Right forelimb (tissue), 1 donor: ENCODE measurements at regions not wholly inside any gene's neighbourhood (a gene's known extent, or its start where the extent isn't known, plus 50 kb on each side); places are given as distances from the start of the nearest gene placed in this dataset.
"Not testable (repeated sequence)": the region's sequence is repeated elsewhere in the genome, so short reads cannot be mapped to it uniquely, and the experiment has no call there.

ENCODE experiments used
- DNase-seq: peaks from one replicate; pipeline ENCODE4 v3.0.0-alpha.2; 2018

DNA sequence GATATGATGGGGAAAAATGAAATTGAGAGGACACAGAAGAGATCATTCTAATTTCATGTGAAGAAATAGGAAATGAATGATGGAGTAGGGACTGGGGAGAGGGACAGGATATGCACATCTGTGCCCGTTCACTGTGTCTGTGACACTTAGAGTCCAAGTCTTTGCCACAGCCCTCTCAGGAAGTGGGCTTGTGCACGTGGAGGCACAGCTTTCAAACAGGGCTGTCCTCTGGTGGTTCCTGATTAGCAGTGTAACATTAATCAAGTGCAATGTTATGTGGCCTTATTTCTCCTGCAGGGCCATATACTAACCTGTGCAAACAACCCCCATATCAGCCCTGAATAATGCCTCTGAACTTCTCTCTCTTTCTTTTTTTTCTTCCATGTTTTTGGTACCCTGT, 312.2 kb upstream of the FAM98A start:
- DNase-seq = no peak

DNA sequence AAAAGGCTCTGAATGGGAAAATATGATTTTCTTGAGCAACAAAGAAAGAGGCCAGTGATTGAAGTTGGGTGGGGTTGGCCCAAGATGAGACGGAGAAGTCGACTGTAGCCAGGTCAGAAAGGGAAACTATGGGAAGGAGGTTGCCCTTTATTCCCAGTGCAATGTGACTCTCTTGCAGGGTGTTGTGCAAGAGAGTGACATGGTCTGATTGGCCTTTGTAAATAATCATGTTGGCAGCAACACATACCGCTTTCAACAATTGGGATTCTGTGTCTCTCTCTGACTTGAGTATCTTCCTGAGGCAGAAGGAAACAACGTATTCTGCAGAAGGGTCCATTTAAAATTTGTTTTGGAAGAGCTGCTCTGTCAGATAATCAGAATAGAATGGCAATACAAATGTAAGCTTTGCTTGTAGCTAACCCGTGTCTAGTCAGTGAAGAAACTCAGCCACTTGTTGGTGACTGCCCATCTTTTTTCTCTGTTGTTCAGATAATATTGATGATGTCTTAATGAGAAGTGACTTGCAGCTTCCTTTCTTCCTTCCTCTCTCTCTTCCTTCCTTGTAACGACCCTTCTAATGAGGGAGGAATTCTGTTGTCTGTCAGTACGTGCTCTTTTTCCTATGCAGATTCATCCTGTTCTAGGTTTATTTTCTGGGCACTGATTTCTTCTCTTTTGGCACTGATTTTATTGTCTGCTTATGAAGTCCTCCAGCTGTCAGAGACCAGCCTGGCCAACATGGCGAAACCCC, 311.0 kb upstream of the FAM98A start:
- DNase-seq = no peak

DNA sequence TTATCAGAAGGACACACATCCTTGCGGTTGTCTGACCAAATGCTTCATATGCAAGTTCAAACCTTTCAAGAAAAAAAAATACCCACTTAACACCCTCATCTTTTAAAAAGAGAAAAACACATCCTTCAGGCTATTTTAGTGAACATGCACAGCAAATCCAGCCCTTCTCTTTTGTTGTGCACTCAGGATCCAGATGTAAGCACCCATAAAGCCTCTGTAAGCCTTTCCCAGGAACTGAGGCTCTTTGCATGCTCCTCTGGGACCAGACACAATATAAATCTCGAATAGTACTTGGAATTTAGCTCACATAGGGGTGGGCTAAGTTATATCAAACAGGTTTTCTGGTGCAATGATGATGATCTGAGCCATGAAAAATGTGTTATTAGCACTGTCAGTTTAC, 308.8 kb upstream of the FAM98A start:
- DNase-seq = no peak

DNA sequence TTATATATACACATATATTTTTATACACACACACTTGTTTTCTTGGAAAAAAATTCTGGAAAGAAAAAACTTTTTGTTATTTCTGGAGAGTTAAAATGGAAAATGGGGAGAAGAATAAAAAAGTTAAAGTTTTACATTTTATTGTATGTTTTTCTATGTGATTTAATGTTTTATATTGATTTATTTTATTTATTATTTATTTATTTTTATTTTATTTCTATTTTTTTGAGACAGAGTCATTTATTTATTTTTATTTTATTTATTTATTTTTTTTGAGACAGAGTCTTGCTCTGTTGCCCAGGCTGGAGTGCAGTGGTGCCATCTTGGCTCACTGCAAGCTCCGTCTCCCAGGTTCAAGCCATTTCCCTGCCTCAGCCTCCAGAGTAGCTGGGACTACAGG, 307.0 kb upstream of the FAM98A start:
- not testable (repeated sequence) for DNase-seq

DNA sequence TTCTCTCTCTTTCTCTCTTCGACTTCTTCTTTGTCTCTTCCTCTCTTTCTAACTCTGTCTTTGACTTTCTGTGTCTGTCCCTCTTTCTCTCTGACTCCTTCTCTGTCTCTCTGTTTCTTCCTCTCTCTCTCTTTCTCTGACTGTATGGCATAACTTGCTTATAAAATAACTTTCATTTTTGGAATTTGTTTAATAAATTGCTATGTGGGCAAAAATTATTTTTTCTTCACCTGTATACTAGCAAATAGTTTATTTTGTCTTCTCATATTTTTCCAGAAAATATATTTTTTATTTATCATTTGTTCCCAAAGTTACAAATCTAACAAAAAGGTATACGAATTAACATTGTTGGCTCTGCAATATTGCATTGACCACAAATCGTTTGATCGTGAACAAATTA, 305.7 kb upstream of the FAM98A start:
- no peak for DNase-seq

DNA sequence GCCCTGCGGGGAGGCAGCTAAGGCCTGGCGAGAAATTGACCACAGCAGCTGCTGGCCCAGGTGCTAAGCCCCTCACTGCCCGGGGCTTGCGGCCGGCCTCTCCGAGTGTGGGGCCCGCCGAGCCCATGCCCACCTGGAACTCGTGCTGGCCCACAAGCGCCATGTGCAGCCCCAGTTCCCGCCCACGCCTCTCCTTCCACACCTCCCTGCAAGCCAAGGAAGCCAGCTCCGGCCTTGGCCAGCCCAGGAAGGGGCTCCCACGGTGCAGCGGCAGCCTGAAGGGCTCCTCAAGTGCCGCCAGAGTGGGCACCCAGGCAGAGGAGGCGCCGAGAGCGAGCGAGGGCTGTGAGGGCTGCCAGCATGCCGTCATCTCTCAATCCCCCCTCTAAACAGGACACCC, 304.6 kb upstream of the FAM98A start:
- DNase-seq = no peak

DNA sequence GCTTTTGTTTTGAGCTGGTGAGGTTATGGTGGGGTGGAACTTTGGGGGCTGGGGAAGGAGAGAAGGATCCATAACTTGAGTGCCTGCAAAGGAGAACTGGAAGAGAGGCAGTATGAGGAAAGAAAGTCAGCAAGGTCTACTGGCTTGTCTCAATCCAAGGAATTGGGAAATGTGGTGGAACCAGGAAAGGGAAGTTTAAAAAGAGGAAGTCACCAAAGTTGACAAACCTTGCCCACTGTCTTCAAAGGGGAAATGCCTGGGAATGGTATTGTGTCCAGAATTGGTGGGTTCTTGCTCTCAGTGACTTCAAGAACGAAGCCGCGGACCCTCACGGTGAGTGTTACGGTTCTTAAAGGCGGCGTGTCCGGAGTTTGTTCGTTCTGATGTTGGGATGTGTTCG, 304.1 kb upstream of the FAM98A start:
- no peak for DNase-seq

DNA sequence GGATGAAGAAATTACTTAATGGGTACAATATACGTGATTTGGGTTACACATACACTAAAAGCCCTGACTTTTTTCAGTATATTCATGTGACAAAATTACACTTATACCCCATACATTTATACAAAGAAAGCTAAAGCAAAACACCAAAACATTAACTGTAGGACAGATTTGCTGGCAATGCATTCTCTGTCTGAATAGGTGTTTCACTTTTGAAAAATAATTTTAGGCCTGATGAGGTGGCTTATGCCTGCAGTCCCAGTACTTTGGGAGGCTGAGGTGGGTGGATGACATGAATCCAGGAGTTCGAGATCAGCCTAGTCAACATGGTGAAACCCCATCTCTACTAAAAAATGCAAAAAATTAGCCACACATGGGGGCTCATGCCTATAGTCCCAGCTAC, 301.5 kb upstream of the FAM98A start:
- no peak for DNase-seq

DNA sequence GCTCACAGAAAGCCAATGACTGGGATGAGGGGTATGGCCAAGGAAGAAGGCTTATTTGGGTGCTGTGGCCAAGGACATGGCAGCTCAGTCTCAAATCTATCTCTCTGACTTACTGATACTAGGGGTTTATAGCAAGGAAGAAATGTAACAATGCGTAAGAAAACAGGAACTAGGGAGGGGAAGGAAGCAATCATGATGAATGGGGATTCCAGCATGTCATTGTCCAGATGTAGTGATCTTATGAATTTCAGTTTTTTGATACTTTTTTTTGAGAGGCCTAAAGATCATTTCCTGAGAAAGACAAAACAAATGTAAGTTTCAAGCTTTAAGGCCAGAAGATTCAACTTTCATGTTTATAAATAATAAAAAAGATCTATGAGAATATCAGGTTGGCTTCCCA, 298.6 kb upstream of the FAM98A start:
- no peak for DNase-seq

DNA sequence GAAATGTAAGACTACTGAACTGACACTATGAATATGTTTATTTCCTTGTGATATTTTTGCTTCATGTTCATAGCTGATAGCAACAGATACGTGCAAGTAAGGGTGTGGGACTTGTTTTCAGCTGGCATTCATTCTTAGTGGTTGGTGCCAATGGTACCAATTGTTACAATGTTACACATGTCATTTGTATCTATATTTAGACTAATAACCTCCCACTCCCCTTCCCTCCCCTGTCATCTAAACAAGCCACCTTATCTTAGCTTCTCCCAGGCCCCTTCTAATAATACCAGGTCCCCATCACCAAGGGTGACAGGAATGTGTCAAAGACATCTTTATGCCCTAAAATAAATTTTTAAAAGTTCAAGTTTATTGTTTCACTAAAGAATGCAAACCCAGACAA, 294.7 kb upstream of the FAM98A start:
- DNase-seq = no peak

DNA sequence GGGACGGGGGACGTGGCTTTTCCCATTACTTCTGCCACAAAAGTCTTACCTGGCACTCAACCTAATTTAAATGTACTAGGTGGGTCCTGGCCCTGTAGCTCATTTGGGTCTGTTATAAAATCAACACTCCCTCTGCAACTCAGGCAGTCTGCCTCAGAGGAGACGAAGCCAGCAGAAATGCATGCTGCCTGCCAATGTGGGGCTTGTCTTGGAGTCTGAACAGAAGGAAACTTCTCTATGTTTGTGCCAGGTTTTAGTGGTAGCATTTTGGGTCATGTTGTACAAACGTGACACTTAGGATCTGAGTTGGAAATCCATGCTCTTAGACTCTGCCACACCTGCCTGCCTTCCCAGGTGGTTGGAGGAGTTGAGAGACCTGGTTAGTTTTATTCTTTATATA, 292.5 kb upstream of the FAM98A start:
- no peak for DNase-seq

DNA sequence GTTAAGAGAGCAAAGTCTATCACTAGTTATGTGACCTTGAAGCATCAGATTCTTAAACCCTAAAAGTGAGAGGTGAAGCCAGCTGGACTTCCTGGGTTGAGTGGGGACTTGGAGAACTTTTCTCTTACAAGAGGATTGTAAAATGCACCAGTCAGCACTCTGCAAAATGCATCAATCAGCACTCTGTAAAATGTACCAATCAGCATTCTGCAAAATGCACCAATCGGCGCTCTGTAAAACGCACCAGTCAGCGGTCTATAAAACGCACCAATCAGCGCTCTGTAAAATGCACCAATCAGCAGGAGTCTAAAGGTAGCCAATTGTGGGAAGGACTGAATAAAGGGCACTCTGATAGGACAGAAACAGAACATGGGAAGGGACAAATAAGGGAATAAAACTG, 291.6 kb upstream of the FAM98A start:
- no peak for DNase-seq

DNA sequence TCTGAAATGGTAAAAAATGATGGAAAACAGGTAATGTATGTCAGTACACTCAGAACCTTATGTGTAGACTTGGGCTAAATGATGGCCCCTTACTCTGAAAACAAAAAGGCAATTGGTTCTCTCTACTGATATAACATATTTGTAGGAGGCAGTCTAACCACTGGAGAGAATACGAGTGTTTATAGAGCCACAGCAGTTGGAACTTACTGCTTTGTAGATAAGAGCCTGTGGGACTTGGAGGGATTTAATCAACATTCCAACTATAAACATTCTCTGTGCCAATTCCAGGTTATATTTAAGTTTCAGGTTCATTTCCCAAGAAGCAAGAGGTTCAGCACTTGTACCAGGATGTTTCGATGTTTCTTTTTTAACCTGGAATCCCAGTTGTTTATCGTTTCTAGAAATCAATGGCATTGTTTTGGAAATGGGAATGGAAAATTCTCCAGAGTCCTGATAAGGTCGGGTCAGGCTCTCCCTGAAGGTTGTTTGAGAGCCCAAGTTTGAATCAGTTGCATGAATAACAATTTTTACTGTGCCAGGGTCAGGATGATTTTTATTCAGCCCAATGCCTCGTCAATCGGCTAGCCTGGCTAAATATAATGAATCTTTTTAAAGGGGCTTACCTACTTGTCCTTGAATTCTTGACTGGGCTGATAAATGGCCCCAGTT, 278.4 kb upstream of the FAM98A start:
- DNase-seq = no peak

DNA sequence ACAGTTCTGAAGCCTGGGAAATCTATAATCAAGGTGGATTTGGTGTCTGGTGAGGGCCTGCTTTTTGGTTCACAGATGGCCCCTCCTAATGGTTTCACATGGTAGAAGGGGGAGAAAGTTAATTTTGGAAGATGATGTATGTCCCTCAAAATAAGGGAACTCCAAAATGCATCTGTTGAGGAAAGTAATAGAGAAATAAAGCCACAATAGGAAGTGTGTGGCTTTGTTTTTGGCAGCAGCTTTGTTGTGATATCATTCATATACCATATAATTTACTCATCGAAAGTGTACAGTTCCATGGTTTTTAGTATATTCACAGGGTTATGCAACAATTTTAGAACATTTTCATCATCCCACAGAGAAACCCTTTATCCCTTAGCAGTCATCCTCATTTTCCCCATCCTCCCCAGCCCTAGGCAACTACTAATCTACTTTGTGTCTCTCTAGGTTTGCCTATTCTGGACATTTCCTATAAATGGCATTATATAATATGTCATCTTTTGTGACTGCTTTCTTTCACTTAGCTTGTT, 274.0 kb upstream of the FAM98A start:
- DNase-seq = no peak

DNA sequence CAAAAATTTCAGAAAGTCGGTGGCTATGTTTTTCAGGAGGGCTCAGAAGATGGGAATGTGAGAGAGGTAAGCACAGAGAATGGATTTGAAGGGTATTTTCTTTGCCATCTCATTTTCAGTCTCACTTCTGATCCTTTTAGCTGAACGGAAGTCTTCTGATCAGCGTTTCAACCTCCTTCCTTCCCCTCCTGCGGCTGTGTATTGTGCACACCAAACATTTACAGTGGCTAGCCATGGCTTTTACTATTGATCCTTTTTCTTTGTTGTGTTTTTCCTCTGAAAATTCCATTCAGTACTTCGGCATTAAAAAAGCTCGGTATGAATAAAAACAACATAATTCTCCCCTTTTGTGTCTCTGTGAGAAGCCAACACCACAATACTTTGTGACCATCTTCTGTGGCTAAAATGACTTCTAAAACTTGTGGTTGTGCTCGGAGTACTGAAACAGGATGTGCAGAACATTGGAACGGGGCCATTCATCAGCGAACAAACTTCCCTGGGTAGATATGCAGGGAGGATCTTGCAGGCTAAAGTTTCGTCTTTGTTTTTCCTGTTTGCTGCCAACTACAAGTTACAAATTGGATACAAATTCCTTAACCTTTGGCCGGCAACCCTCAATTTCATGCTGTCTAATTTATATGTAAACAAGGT, 260.8 kb upstream of the FAM98A start:
- DNase-seq = no peak

DNA sequence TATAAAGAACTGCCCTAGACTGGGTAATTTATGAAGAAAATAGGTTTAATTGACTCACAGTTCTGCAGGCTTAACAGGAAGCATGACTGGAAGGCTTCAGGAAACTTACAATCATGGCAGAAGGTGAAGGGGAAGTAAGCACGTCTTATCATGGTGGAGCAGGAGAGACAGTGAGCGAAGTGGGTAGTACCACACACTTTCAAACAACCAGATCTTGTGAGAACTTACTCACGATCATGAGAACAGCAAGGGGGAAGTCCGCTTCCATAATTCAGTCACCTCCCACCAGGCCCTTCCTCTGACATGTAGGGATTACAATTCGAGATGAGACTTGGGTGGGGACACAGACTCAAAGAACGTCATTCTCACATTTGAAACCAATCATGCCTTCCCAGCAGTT, 260.1 kb upstream of the FAM98A start:
- no peak for DNase-seq

DNA sequence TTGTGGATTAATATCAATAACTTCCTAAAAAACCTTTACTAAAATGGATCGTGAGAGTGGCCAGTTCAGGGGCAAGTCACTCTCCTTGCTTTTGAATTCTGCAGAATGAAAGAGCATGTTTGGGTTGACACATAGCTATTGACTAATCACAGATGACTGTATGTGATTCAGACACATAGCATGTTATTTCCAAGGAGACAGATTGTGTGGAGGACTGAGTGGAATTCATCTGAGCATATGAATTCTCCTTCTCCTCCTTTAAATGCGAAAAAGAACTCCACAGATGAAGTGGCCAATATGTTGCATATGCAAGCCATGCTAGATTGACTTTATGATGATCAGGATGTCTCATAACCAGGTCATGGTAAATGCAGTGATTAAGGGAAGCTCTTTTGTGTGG, 249.4 kb upstream of the FAM98A start:
- no peak for DNase-seq

DNA sequence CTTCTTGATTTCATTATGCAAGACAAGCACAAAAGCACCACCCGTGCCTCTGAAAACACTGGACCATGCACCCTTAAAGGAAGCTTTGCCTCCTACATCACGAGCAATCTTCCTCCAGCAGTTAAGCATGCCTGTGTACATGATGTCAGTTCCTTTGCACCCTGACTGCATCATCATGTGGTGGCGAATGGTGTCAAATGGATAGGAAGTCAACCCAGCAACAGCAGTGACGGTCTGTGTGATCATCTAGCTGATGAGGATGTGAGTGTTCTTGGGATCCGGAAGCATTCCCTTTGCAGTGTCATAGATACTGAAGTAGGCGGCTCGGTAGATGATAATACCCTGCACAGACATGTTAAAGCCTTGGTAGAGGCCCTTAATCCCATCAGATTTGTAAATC, 240.7 kb upstream of the FAM98A start:
- DNase-seq = no peak

DNA sequence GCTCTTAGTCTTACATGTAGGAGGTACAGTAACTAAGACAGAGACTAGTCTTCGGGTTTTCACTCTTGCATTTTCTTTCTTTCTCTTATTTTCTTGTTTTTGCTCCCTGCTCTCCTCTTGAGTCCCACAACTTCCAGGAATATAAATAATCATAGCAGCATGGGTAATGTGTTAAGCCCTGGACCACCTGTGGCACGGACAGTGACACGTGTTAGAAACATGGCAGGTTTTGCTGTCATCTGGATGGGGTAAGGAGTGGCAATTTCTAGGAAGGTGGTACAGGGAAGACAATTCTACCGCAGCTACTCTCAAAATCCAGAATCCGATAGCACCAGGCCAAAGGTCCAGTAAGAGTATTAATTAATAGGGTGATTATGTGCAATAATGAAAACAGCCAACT, 237.5 kb upstream of the FAM98A start:
- no peak for DNase-seq

DNA sequence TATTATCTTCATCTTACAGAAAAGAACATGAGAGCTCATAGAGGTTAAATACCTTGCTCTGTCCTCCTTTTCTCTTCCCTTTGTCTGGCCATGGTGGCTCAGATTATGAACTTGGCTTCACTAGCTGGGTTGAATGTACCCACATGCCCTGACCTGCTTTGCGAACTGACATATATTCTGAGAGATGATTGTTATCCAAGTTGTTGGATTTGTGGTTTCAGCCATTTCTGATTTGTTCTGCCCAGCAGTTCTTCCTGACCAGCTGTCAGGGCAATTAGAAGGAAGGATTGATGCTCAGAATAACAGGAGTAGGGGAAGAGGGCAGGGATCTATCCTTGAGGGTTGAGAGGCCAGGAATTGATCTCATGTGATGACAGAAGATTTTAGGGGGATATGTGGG, 236.8 kb upstream of the FAM98A start:
- no peak for DNase-seq

DNA sequence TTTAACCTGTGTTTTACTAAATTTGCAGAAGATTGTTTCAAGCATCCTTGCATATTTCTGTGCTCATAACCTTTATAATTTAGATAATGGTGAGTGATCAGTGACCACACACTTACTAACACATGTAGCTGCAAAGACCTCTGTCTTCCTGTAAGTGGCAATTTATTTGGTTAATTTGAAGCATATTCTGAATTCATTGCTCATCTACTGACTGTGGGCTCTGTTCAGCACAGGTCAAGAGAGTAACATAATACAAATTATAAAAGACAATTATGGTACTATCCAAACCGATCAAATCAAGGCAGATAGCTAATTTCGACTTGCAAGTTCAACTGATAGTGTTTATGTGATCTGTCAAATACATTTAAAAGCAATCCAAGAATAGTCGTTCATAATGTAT, 223.9 kb upstream of the FAM98A start:
- no peak for DNase-seq

DNA sequence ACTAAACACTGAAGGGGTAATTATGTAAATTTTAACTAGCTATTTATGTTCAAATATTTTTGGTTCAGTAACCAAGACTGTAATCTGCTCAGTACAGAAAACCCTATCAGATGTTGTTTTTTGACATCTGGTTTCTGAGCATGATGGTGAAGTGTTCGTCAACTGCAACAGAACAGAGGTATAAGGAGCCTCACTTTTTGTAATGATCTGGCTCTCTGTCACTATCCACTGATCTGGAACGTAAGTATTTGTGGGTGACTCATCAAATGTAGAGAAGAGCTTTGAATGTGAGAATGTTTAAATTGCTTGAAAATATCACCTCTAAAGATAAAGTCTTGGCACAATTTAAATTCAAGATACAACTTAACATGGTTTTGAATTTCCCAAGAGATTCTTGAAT, 213.6 kb upstream of the FAM98A start:
- DNase-seq = no peak

DNA sequence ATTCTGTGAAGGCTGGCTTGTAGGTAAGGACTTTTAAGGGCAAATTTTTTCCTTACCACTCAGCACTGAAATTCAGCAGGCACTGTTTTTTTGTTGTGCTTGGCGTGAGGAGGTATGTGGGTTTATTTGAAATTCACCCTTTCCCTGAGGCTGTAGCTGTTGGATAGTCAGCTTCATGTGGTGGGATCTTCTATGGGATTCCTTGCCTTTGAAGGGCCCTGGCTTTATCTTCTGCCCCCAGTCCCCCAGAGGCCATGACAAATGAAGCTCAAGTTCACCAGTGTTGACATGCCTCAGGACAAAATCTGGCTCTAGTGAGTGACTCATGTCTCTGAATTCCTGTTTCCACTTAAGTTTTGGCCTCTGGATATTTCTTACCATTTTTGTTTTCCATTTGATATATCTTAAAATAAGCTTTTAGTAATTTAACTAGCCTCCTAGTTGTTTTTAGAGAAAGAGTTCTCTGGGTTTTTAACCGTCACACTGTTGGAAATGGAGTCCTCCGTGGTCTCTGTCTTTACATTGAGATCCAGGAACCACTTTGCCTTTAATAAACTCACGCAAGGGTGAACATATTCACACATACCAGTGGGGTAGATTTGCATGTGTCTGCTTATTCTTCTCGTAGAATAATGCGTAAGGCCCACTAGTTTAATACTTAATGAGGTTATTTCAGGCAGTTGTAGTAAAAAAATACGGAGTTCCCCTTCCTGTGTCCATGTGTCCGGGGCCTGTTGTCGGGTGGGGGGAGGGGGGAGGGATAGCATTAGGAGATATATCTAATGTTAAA, 211.1 kb upstream of the FAM98A start:
- no peak for DNase-seq
